NCI-H2196 (cell line): ENCODE measurements at regions not wholly inside any gene's neighbourhood (a gene's known extent, or its start where the extent isn't known, plus 50 kb on each side); places are given as distances from the start of the nearest gene placed in this dataset.

Experiments
- DNase-seq: peaks from one replicate; lab custom pipeline; 2025; ENCODE audit not compliant: unreplicated experiment; lab: John Stamatoyannopoulos, UW

DNA sequence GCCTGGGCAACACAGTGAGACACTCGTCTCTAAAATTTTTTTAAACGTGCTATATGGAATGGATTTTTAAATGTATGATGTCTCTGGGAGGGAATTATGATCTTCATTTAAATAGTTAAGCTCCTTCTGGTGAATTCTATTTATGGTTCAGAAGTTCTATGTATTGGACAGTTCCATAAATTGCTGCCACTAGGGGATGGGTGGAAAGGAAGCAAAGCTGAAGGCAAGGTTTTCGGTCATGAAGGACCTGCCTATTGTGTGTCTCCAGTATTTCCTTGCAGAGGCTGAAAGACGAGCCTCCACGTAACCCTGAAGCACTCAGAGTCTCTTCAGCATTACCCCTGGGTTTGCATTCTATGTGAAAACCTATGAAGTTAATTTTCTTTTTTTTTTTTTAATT is 451.5 kb upstream of the FAT1 start:
- no peak for DNase-seq

DNA sequence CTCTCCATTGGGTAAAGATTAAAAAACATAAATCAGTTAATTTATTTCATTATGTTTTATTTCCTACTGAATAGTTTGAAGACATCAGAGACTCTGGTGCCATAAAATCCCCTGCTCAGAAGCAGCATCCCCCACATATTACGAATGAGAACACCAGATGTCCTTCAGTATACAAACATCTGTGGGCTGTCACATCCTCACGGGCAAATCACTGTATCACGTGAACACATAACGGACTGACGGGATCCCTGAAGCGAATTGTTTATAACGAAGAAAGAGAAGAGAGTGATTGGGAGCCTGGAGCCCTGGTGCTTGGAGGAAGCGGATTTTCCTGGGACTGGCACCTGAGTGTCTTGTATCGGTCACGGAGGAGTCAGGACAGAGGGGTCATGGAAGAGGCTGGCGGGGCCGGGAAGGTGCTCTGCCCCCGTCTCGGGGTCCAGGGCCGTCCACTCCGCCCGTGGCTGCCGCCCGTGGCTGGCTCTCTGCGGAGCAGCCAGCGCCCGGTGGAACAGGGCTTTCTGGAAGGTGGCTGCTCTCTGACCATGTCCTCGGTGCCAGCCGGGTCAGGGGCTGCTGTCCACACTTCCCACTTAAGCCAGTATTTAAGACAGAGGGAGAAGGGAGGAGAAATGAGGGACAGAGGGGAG is 452.7 kb upstream of the FAT1 start:
- DNase-seq, result no peak

DNA sequence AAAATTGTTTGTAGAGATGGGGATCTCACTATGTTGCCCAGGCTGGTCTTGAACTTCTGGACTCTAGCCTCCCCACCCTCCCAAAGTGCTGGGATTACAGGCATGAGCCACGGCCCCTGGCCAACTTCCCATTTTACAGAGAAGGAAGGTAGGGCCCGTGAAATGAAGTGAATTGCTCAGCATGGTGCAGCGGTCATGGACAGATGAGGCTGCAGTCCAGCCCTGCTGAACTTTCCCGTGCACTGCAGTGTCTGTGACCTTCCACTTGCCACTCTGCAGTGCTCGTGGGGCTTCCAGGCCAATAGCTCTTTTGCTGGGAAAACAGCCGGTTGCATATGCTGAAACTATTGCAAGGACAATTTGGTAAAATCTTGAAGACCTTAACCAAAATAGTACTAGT is 454.4 kb upstream of the FAT1 start:
- no peak for DNase-seq

GRCh38 chr4:187178587-187178986 is 454.9 kb upstream of the FAT1 start:
- DNase-seq, result no peak

- DNase-seq, result no peak
These were observed 455.7 kb upstream of the FAT1 start for GRCh38 chr4:187179086-187180058.

- DNase-seq, result no peak
These were observed 457.4 kb upstream of the FAT1 start for GRCh38 chr4:187181054-187181453.

DNA sequence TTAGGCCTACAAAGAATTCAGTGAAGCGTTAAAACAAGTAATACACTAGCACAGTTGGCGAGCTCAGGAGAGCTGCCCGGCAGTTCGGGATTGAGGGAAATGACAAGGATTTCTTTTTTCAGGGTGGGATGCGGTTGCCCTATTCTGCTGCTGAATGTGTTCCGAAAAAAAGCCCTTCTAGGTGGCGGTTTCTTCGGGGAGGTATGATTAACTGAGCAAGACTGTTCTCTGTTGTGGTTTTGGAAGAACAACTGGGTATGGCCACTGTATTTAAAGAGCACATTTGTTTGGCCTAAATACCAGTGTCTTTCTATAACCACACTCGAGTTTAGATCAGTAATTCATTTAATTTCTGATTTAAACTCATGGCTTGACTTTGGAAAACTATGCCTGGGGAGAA is 459.7 kb upstream of the FAT1 start:
- DNase-seq, result no peak

DNA sequence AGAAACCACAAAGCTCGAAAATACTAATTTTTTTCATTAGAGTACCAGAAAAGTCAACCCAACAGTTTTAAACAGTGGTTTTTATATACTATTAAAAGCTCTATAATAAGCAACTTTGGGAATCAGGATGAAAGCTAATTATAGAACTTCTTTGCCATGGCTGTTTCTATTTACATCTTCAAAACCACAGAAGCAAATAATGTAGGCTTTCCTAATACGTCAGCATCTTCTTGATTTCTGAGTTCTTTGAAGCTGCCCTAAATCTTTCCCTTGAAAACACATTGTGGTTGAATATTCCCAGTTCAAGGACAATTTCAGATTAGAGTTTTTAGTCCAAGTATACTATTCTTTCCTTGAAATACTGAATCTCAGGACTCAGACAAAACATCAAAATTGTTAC is 460.2 kb upstream of the FAT1 start:
- no peak for DNase-seq

DNA sequence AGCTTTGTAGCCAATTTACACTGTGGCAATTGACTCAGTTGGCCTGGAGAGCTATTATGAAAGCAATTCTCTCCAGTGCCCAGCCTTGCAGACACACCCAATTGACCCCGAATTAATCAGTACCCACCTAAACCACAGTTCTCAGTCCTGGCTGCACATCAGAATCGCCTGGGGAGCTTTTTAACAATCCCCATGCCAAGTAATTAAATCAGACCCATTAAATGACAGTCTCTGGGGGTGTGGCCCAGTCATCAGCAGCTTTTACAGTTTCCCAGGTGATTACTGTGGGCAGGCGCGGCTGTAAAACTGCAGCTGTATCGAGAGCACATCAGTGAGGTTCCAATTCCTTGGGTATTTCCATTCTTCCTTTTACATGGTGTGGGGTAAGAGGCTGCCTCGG is 460.9 kb upstream of the FAT1 start:
- no peak for DNase-seq

DNA sequence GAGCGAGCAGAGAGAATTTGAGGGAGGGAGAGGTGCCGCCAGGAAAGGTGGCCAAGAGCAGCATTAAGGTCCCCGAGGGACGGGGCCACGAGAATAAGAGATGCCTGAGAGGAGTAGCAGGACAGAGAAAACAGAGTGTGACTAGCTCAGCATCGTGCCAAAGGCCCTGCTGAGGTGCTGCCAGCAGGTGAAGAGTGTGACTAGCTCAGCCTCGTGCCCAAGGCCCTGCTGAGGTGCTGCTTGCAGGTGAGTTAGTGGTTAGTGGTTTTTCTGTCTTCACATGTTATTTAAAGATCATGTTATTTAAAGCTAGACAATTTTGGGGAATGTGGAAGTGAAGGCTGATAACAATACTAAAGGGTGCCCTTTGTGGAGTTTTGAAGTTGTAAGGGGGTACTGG is 464.5 kb upstream of the FAT1 start:
- no peak for DNase-seq

GRCh38 chr4:187188741-187189140 is 465.1 kb upstream of the FAT1 start:
- no peak for DNase-seq

GRCh38 chr4:187190390-187190789 is 466.7 kb upstream of the FAT1 start:
- DNase-seq, result no peak

- no peak for DNase-seq
These were observed 468.0 kb upstream of the FAT1 start for GRCh38 chr4:187191676-187192075.

GRCh38 chr4:187192266-187192665 is 468.6 kb upstream of the FAT1 start:
- DNase-seq, result no peak

DNA sequence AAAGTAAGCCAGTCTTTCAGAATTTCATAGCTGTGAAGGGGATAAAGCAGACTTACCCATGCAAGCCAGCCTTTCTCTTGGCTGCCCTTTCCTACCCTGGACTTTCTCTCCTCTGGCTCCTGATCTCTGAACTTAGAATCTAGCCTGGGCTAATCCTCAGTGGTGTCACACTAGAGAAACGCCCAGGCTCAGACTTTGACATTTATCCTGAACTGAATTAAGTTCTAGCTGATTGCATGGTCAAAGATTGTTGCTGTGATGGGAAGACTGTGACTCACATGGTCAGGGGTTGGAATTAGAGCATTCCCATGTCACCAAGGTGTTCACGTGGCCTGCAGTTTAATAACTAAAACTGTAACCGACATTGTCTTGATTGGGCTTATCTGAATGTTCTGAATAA is 469.5 kb upstream of the FAT1 start:
- no peak for DNase-seq

- DNase-seq, result no peak
These were observed 480.8 kb upstream of the FAT1 start for GRCh38 chr4:187204389-187204918.

DNA sequence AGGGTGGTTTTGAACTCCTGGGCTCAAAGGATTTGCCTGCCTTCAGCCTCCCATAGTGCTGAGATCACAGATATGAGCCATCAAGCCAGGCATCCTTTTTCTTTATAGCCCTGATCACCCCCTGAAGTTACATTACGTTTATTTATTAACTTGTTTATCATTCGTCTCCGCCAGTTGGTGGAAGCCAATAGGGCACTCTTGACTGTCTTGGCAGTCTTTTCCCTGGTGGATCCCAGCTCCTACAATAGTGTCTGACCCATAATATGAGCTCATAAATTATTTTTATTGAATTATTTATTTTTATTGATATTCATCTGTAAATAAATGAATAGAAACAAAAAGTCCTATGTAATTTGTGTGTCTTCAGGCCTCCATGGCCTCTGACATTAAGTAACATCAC is 484.3 kb upstream of the FAT1 start:
- DNase-seq, result no peak

DNA sequence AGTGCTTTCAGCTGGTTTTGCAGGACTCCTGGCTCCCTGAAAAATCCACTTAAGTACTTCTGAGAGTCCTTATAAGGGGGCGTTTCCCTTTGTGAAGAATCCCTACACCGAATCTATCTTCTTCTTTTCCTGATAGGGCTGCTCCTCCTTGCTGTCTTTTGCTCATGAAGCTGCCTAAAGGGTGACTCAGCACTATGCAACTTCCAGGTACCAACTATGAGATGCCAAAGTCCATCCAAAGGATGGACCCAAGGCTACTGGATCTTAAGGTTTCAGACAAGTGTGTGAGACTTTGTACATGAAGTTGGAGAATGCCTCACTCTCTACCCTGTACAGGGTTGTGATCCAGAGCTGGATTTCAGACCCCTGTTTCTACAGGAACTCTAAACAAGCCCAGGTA is 485.0 kb upstream of the FAT1 start:
- DNase-seq, result no peak

GRCh38 chr4:187209921-187210613 is 486.4 kb upstream of the FAT1 start:
- no peak for DNase-seq

DNA sequence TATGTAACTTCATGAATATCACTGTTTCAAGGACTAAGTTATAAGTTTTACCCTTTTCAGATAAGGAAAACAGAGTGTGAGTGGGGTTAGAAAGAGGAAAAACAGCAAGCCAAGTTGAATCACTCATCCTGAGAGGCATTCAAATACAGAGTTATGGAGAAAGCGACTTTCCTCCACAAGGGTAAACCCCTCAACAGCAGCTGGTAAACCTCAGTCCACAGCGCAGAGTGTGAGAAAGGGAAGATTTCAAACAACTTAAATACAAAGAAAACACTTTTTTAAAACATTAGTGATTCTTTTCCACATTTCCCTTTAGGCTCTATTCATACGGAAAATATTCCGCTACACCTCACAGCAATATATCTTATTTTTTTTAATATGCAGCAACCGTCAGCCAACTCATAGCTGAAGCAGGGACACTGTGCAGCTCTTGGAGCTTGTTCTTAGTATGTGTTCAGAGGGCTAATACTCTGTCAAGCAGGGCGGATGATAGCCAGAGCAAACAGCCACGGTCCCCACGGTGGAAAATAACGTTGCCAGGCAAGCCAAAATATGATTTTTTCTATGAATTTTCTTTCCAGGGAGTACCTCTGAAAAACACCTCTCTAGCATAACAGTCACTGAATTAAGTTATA is 488.9 kb upstream of the FAT1 start:
- no peak for DNase-seq

DNA sequence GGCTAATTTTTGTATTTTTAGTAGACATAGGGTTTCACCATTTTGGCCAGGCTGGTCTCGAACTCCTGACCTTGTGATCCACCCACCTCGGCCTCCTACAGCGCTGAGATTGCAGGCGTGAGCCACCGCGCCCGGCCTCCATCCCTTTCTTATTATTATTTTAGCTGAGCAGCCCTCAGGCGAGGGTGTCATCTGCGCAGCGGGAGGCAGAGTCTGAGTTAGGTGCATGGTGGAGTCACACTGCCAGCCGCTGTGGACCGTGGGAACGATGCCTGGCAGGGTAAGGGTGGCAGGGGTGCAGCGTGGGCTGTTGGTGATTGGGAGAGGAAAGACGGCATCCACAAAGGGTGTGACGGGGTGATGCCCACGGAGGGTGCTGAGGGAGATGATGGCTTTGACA is 491.8 kb upstream of the FAT1 start:
- DNase-seq, result no peak
